Stimulated activated CD8-positive, alpha-beta memory T cell treated with anti-CD3 and anti-CD28 coated beads, Interleukin-7, amount 100 ng/mL, for 4 hours (primary cell): ENCODE measurements at regions not wholly inside any gene's neighbourhood (a gene's known extent, or its start where the extent isn't known, plus 50 kb on each side); places are given as distances from the start of the nearest gene placed in this dataset.

Experiments
- DNase-seq, 2 donors: peaks; one replicate each; pipeline ENCODE4 v3.0.0-alpha.2; 2020; ENCODE audit warnings: low read depth in 2 of 2

DNA sequence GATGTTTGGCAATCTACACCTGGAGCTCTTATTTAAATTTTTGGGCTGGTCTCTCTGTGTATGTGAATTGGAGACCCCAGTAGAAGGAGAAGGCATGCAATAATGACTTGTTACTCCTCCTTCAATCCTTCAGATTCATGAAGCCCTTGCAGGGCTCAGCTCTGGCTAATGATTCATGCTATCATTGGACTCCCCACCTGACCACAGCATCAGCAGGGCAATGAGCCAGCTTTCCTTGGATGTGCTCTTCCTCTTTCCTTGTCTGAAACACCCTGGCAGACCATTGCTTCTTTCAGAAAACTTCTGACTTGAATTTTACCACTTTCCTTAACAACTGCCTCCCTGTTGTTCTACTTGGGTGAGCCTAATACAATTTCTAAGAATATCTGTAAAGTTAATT is 1019.2 kb downstream of the AACS start:
- DNase-seq, result no peak

DNA sequence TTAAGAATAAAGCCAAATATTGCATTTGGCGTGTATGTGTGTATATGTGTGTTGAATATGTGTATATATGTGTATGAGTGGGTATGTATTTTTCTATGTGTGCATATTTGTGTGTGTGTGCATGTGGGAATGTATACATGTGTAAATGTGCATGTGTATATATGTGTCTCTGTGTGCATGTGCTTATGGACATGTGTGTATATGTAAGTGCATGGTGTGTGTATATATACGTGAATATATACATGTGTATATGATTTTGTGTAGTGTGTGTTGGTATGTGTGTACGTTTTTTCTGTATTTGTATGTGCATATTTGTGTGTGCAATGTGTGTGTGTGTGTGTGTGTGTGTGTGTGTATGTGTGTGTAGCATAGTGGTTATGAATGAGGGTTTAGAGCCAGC is 1021.0 kb downstream of the AACS start:
- DNase-seq, result no peak

DNA sequence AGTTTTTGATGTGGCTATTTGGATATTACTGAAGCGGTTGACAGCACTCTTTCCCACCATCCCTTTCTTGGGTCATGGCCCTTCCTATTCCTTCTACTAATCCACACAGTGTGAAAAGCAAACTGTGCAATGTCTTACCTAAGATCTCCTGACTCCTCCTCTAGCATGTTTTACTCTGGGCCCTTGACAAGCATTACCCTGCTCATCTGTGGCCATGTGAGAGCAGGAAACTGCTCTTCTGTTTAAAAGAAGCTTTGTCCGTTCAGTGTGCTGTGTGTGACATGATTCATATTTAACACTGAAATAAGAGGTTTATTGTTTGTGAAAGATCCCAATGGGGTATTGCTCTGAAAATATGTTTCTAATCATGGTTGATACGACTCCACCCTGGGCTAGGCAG is 1022.5 kb downstream of the AACS start:
- no peak for DNase-seq

DNA sequence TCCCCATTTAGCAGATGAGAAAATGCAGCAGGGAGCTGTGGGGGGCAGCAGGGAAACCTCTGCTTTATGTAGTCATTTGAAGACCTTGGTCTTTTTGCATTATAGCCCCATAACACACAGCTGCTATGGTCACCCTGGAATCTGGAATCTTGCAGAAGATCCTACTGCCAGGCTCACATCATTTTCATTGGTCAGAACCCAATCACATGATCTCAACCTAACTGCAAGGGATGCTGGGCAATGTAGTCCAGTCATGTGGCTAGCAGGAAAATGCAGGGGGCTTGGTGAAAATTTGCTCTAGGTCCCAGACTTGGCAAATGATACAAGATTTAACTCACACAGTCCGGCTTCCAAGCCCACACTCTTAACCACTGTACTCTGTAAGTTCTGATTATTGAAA is 1028.7 kb downstream of the AACS start:
- DNase-seq, result no peak

DNA sequence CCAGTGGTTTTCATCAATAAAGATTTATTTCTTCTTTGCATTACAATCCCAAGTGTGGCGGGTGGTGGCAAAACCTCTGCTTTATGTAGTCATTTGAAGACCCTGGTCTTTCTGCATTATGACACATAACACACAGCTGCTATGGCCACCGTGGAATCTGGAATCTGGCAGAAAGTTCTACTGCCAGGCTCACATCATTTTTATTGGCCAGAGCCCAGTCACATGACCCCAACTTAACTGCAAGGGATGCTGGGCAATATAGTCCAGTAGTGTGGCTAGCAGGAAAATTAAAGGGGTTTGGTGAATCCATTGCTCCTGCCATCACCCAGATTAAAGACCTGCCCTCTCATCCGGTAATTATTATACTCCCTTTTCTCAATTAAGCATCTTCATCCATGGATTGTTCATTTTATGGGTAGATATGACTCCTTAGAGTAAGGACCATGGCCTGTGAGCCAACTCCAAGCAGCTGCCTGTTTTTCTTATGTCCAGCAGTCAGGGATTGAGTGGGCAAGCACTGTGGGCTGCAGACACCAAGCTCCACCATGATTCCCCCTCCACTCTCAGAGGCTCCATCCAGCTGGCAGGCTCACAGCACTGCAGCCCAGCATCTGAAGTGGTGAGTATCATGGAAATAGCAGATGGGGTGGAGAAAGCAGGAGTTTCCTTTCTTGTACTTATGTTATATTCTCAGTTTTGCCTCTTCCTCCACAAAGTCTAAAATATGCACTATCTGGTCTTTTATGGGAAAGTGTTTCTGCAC is 1030.7 kb downstream of the AACS start:
- DNase-seq, result no peak

DNA sequence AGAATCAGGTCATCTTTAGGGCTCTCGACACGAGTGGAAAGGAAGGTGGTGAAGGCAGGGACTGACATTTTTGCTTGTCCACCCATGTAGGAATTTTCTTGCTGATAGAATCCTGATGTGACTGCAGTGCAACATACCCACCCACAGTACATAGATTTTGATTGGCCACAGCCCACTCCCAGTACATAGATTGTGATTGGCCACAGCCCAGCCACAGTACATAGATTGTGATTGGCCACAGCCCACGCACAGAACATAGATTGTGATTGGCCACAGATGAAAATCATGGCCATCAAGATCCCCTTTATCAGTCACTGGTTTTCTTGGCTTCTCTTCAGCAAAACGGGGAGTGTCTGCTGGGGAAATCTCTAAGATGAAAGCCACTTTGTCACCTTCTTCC is 1041.5 kb downstream of the AACS start:
- no peak for DNase-seq

DNA sequence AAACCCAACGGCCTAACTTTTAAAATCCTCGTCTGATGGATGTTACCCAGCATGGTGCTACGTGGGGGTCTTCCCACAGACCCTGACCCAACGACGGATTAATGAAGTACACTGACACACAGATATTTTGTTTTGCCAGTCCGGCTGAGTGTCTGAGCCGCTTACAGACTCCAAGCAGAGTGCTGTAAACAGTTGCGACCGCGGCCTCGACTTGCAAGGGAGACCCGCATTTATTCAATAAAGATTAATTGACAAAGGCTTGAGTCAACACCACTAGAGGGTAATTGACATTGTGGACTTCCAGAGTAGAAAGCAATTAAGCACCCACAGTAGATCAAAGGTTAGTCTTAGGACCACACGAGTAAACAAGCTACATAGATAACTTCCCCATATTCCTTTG is 1042.4 kb downstream of the AACS start:
- no peak for DNase-seq

DNA sequence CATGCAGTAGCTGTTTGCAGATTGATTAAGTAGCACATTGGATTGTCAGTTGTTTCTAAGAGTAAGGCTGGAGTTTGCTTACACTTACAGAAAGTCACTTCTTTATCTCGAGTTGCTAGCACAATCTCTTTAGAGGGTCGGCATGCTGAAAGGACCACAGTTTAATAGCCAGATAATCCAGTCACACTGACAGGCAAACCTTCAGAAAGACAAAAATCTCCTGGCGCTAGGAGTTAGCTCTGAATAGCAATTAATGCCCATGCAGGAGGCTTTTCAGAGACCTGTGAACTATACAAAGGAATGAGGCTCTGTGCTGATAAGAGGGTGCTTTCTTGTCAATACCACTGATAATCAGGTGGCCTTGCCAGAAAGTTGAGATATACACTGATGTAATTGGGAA is 1043.0 kb downstream of the AACS start:
- no peak for DNase-seq

DNA sequence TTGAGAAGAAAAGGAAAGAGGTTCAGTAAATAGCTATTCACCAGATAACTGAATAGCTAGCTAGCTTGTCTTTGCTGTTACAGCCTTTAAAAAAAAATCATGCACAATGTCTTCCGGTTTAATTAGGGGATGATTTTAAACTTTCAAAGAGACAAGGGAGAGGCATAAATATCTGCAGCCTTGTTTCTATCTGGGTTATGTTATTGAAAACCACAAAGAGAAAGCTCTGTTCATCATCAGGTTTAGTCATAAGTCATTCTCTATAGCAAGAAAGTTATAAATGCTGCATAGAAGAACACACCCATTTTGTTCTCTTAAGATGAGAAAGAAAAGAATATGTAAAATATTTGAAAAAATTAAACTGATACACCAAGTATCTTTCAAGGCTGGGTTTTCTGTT is 1046.9 kb downstream of the AACS start:
- no peak for DNase-seq

DNA sequence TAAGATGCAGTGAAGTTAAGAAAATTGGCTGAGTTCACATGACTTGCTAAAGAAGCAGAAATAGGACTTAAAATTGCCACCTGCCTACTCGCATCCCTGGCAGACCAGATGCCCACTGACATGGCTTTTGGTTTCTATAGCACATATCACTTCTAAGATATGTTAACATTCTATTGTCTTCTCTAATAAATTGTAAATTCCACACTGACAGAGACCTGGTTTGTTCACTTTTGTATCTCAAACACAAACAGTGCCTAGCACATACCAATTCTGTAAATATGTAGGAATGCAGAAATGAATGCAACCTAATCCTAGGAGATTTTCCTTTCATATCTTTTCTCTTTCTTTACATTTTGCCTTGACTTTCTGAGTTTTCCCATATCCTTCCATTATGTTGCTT is 1047.6 kb downstream of the AACS start:
- DNase-seq, result no peak

DNA sequence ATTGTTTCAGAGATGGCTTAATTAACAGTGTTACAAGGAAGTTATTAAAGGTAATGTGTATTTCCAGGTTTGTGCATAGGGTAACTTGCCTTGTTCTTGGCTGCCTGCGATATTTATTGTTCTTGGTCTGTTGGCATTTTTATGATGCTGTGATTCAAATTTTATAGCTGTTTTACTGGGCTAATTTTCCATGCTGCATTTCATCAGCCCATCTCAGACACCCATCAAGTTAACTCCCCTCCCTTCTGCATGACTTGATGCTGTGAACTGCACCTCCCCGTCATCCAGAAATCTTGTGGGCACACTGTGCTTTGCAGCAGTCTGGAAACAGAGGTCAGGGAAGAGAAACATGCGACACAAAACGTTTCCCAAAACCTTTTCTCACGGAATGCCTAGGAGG is 1049.2 kb downstream of the AACS start:
- no peak for DNase-seq

DNA sequence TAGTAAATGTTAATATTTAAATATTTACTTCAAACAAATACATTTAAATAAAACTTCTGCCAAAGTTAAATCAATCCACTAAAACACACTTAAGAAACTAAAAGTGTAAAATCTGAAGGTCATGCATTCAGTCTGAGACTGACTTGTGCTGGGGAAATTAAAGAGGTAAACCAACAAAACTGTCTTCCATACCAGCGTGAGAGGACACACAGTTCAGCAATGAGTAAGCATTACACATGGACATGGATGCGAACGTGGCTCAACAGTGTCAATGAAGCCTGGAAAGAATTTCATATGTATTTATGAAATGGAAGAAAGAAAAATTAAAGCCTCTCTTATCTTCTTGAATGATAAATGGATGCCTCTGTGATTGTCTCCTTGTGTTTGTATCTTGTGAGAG is 1052.3 kb downstream of the AACS start:
- DNase-seq, result no peak

DNA sequence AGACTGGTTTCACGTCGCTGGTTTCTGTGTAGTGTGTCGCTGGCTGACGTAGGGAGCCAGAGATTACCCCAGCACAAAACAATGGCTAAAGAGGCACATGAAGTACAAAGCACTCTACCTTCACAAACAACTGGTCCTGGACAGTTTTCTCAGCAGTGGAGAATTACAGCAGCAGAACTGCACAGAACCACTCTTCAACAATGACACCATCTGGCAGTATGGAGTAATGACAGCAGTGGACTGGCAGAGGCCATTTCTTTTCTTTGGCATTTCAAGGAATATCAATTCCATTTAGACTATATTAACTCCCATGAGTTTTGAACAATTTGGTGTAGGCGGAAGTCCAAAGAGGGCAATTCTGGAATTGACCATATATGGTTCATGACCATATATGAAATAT is 1074.1 kb downstream of the AACS start:
- no peak for DNase-seq

DNA sequence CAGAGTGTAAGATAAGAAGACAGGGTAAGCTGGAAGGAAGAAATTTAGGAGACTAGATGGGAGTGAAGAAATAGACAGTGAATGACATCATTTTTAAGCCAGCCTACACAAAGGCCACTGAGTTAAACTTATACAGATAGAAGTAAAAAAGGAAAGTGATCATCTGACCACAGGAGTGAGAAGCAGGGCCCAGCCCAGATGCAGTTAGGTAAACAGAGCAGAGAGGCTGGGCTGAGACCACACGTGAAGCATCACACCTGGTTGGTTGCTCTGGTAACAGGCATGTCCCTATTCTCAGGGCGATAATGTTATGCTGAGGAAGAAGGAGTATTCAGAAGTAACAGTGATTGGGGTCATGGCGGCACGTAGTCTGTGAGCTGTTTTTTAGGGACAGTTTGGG is 1079.4 kb downstream of the AACS start:
- DNase-seq, result no peak

DNA sequence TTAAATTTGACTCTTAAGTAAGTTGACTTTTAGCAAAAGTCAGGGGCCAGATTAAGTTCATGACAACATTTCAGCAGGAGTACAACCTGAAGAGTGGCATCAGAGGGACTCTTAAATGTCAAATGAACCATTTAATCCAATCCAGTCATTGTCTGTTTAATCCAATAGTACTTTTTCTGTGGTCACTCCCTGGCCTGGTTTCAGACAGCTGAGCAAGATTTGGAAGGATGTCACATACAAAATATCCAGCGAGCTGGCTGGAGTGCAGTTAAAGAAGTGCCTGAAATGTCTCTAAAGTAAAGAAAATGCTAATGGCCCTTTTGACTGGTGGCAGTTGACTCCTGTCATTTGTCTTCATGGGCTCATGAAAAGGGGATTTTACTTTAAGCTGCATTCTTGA is 1082.1 kb downstream of the AACS start:
- no peak for DNase-seq

DNA sequence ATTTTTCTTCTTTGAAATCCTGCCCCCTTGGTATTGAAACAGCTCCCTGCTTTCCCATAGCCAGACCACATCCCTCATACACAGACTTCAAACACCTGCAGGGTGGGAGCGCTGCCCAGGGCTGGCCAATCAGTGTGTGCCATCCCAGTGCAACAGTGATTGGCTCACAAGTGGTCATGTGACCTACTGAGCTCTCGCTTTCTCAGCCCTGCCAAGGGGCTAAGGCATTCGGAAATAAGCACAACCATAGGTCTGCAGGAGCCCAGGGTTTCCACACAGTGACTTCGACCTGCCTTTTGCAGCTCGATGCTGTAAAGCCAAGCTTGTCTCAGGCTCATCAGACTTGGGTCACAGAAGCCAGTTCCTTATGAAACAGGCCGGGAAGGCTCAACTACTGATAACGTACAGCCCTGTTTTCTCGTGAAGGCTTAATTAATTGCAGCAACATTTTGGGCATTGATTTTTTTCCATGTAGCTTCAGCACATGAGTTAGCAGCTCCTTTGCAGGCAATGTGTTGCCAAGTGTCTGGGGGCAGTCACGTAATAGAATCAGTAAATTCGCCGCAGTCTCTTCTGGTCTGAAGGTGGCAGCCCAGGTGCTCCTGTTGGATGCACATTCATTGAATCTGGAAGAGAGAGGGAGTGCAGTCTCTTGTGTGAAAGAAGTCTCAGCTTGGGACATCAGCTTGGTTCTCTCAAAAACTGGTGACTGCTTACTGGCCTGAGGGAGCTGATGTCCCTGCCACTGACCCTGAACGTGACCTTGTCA is 1091.8 kb downstream of the AACS start:
- no peak for DNase-seq

DNA sequence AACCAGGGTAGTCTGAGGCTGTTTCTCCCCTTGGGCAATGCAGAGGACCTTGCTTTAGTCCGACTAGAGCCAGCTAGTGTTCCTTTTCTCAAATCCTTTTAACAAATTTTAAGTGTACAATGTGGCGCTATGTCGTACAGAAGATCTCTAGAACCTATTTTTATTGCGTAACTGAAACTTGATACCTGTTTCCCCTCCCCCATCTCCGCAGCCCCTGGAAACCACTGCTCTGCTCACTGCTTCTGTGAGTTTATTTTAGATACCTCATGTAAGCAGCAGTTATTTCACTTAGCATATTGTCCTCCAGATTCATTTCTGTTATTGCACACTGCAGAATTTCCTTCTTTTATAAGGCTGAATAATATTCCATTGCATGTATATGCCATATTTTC is 1092.3 kb downstream of the AACS start:
- DNase-seq, result no peak

DNA sequence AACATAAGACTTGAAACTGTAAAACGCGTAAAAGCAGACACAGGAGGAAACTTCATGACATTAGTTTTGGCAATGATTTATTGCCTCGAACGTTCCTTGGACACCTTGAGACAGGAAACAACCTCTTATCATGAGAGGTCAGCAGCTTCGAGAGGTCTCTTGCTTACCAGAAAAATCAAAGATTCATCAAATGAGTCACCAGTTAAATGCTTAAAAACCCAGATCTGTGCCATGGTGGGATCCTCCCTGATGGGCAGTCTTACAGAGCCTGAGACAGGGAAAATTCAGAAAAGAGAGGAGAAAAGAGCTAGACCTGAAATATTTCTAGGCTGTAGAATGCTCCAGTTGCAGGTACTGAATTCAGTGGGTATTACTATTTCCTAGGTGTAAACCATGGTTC is 1093.9 kb downstream of the AACS start:
- DNase-seq, result no peak

DNA sequence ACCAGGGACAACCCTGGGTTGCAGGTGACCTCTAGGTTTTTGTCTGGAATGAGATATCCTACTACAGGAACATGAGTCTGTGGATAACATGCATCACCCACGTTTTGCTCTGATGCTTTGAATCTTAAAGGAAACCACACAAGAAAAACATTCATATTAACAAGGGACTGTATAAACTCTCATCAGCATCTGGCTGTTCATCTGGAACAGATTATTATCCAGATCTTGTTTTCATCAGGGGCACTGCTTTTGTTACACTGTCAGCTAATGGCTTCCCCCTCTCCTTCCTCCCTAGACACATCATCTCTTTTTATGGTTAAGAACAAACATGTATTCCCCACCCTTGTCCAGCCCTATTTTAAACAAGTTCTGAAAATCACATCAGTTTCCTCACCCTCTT is 1095.7 kb downstream of the AACS start:
- no peak for DNase-seq

DNA sequence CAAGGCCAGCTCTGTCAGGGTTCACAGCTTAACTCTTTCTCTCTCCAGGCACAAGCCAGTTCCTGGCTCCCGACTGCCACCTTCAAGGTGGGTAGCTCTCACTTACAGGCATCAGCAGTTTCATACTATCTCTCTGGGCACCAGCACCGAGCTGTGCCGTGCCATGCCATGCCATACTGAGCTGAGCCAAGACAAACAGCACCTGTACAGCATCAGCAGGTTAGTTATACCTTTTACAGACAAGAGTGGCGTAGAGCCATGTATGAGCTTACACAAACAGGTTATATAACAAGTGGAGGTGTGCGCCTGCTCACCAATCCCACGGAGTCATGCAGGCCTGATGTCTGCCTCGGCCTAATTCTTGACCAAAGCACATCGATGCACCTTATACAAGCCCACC is 1098.7 kb downstream of the AACS start:
- no peak for DNase-seq

DNA sequence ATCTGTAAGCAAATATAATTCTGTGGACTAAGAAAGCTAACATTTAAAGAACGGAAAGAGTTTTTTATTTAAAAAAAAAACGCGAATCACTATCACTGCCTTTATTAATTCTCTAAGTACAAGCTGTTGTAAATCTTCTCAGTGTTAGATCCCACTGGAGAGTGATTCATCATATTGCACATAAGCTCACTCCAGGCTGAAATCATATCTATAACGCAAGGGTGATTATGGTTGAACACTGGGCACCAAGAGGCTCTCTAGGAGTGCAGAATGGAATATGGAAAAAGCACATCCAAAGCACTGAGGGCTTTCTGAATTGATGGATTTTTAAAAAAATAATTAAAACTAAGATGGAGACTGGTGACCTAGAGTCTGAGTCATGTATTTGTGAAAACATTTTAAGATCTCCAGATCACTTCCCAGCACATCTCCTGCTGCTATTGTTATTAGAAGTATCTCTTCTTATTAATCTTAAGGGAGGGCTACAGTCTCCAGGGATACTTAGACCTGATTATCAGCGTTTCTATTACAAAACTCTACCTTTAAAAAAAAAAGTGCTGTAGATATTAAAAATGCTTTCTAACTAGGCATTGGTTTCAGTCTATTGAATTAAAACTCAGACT is 1106.8 kb downstream of the AACS start:
- DNase-seq, result no peak

DNA sequence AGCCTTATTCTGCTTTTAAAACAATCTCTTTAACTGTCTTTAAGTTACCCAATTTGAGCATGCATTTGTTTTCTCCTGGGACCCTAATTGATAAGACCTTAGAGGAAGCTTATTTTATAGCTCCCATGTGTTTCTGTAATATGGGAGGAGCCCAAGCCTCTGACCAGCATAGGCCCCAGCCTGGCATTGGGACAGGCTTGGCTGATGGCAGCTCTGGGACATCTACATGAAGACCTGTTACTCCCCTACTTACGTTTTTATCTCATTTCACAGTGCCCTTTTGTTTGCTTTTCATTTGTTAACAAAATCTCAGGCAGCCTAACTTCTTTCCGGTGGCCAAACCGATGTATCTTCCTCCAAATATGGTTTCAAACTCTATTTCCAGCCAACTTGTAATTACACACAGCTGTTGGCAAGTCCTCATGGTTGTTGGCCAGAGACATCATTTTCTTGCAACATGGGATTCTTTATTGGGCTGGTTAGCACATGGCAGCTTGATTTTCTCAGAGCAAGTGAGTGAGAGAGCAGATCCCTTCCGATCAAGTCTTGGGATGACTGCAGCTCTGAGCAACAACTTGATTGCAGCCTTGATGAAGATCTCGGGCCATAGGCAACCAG is 1117.5 kb downstream of the AACS start:
- no peak for DNase-seq

DNA sequence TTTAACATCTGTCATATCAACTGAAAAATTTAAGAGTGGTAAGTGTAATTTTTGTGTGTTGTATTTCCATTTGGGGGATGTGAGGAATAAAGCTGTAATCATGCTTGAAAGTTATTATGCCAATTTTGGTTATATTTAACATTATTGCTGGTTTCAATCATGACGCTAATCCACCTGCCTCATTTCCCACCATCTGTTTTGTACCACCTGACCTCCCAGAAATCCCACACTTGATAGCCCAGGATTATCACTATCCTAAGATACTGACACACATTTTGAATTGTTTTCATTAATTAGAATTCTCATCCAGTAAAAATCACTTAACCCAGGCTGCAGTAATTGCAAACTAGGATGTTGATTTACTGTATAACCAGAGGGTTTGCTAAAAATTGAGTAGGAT is 1119.8 kb downstream of the AACS start:
- no peak for DNase-seq
